GM19467 (cell line): ENCODE measurements at regions not wholly inside any gene's neighbourhood (a gene's known extent, or its start where the extent isn't known, plus 50 kb on each side); places are given as distances from the start of the nearest gene placed in this dataset.

Experiments
- ATAC-seq: cut with Tn5 transposase; IDR thresholded peaks from one replicate; pipeline ENCODE4 v1.9.1; 2021; ENCODE audit warnings: mild to moderate bottlenecking, moderate library complexity; ENCODE audit not compliant: unreplicated experiment

DNA sequence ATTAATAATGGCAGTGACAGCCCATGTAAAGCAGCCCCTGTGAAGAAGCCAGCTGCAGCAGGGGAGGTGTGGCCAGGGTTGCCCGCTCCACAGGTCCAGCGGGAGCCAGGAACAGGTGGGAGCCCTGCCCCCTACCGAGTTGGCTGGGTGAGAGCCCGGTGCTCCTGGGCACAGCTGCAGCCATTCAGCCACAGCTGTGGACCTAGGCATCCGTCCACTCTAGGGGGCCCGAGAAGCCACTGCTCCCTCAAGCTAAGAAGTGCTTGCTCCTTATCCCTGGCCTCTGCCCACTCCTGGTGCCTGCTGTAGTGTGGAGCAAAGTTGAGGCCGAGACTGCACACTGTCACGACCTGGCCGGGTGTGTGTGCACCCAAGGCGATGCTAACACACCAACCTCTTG is 1469.0 kb downstream of the PCDH7 start:
- no peak for ATAC-seq

DNA sequence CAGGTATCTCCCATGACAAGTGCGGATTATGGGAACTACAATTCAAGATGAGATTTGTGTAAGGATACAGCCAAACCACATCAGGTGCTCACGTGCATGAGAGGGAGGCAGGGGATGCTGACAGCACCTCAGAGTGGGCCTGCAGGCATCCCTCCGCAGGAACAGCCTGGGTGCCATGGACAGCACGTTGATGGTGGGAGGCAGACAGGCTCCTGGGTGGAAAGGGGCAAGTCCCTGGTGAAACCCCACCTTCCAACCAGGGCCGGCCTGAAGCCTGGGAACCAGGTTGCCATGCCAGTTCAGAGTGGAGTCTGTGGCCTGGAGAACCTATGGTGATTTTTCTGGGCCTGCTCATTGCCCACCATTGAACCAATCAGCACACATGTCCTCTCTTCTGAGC is 1469.6 kb downstream of the PCDH7 start:
- no peak for ATAC-seq

DNA sequence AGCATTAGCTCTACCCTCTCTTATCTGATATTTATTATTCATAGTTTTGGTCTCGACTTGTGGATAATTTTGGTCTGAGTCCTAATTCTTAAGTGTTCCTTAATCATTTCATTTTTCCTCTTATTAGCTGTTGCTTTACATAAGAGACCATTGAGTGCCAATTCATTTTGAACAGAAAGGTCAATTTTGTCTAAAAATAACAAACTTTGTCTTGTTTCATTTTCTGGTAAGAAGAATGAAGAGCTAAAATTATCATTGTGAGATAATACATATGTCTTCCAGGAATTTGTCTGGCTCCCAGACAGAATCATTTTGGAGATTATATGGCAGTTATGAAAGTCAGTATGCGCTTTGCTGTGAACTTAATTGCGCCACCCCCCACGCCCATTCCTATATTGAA is 1471.8 kb downstream of the PCDH7 start:
- ATAC-seq: no peak

DNA sequence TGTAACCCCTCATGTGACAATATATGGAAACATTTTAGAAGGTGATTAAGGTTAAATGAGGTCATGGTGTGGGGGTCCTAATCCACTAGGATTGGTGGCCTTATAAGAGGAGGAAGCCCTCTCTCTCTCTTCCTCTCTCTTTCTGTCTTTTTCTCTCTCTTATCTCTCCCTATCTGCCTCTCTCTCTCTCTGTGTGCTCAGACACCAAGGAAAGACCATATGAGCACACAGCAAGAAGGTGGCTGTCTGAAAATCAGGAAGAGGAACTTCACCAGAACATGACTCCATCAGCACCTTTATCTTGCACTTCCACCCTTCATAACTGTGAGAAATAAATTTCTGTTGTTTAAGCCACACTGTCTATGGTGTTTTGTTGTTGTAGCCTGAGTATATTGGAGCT is 1472.2 kb downstream of the PCDH7 start:
- no peak for ATAC-seq

DNA sequence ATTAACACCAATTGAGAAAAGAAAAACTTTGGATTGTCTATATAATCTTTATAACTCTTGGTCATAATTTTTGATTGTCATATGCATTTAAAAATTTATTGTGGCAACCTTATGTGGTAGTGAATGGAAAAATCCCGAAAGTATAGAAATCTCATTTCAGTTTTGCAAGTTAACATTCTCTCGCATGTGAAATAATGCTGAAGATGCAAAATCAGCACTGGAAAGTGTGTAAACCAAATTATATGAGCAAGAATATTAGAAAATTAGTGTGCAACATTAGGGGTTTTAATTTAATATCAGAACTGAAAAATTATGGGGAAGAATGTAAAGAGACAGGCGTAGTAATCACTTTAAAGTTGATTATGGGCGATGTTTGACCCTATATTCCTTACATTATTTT is 1472.8 kb downstream of the PCDH7 start:
- ATAC-seq: no peak

DNA sequence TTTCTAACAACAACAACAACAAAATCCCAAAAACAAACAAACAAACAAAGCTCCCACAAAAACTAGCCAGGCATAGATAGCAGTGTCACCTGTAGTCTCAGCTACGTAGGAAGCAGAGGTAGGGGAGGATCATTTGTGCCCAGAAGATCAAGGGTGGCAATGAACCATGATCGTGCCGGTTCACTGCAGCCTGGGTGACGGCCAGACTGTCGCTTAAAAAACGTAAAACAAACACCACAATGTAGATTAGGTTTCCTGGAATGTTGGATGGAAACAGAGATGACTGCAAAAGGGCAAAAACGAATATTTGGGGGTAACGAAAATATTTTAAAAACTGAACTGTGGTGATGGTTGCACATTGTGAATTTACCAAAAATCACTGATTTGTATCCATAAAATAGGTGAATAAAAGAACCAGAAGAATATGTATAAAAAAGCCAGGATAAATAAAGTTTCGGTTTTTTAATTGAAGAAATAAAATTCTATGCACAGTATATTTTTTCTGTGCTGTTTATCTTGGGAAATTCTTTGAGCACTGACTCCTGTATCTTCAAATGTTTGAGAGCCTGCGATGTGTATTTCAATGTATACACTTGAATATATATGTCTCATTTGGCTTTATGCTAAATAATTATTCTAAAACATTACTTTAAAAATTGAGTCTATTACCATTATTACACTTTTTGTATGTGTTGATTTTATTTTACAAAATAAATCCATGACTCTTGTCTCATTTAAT is 1477.0 kb downstream of the PCDH7 start:
- ATAC-seq: no peak

DNA sequence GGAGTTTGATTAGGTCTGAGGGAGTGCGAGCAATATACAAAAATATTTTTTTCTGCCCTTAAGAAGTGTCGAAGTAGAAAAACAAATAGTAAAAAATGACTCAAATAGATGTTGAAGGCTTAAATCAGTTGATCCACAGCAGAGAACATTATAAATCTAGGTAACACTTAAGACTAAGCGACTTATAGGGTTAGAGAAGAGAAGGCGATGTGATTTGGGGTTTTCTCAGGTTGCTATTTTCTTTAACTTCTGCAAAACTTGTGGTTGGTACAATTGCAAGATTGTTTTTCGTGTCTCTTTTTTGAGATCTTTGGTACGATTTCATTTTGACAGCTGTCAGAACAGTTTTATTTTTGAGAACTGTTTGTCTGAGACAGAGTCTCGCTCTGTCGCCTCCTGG is 1479.5 kb downstream of the PCDH7 start:
- ATAC-seq: no peak

DNA sequence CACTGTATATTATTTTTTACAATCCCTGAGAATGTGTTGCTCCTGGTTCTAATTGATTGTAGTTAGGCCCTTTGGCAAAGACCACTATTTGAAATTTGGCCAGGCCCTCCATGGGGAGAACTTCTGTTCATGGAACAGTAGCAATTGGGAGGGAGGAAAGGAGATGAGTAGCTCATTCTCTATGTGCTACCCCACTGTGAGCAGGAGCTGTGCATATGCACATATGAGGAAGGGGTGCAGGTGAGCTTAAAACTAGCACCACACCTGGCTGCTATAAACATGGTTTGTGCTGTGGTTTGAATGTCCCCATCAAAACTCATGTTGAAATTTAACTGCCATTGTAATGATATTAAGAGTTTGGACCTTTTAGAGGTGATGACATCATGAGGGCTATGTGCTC is 1483.2 kb downstream of the PCDH7 start:
- no peak for ATAC-seq

DNA sequence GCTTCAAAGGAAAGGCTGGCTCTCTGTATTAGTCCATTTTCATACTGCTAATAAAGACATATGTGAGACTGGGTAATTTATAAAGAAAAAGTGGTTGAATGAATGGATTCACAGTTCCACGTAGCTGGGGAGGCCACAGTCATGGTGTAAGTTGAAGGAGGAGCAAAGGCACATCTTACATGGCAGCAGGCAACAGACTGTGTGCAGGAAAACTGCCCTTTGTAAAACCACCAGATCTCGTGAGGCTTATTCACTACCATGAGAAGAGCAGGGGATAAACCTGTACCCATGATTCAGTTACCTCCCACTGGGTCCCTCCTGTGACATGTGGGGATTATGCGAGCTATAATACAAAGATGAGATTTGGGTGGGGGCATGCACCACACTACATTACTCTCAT is 1486.6 kb downstream of the PCDH7 start:
- ATAC-seq: no peak

DNA sequence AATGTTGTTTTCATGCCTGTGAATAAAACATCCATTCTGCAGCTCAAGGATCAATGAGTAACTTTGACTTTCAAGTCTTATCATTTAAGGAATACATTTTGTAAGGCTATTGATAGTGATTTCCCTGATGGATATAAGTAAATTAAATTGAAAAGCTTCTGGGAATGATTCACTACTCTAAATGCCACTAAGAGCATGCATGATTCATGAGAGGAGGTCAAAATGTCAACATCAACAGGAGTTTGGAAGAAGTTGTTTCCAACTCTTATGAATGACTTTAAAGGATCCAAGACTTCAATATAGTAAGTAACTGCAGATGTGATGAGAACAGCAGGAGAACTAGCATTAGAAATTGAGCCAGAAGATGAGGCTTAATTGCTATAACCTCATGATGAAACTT is 1487.3 kb downstream of the PCDH7 start:
- no peak for ATAC-seq

DNA sequence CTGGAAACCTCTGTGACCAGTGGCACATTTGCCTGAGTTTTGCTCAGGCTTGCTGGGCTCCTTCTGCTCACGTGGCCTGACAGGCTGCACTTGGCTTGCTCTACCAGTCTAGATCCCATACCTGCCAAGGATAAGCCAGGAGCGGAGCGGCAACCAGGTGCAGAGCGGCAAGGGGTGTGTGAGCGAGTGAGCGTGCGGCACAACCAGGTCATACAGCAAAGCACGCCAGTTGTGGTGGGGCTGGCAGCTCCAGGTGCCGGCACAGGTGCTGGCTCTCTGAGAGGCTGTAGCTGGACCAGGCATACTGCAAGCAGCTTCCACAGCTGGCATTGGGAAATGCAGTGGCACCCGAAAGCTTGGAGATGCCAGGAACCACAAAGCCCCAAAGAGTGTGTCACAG is 1495.1 kb downstream of the PCDH7 start:
- no peak for ATAC-seq

DNA sequence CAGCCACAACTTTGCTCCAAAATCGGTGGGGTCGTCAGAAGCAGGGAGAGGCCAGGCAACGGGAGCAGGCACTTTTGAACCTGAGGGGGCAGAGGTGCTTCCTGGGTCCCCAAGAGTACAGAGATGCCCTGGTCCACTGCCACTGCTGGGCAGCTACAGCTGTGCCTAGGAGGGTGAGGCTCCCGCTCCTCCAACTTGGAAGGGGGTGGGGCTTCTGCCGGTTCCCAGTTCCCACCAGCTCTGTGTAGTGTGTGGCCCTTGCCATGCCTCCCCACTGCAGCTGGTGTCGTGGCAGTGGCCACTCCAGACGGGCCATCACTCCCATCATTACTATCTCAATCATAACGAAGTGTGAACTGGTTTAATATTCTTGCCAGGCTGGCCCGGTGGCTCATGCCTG is 1496.3 kb downstream of the PCDH7 start:
- ATAC-seq: no peak

DNA sequence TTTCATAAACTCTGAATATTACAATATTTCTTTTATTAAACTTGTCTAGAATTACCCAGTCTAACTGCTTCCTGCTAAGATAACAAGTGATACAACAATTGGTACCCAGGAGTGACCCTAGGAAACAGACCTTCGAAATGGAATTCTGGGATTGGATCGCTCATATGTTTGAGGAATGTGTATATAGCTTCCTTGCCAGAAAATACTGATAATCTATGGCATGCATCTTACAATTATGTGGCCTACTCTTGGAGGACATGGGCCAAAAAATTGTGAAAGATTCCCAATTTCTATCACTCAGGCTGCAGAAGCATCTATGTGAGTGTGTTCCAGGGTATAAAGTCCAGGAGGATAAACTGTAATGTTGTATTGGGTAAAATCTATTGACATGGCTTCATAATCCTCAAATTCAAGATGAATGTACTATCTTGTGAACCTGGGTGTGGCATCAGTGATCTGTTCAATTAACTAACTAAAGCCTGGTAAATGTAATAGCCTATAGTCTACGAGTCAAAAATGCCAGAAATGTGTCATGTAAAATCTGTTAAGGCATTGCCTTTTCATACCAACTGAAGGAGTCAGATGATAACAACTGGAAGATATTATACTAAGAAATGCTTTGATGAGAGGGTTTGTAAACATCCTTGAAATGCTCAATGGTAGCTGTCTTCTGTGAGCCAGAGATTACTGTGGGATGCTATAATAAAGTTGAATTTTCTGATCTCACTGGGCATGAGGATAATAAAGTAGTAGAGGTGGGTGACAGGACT is 1499.3 kb downstream of the PCDH7 start:
- ATAC-seq: no peak

DNA sequence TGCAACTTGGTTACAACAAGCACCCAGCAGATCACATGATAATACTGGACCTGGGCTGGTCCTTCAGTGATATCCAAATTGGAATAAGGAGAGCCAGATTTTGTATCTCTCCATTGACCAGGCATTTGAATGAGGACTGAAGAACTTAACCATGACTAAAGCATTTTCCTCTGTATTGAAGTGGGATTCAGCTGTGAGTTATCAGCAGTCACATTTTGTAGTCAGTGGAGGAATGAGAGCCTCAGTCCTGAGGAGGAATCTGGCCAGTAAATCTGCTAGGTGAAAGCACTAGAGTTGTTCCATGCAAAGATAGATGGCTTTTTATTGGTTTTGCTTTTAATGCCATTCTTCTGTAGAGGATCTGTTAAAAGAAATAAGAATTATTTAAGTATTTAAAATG is 1506.0 kb downstream of the PCDH7 start:
- ATAC-seq: no peak

DNA sequence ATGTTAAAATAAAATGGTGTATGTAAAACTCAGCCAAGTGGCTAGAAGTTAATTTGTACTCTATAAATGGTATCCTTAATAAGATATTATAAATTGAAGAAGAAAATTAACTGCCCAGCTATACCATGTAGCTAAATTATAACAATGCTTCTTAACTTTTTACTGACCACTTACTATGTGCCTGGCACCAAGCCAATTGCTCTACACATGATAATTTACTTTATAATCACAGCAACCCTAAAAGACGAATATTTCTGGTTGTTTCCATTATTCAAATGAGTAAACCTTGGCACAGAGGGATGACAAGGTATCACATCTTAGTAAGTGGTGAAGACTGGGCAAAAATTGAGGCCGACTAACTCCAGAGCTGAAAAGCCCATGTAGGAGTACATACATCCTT is 1506.6 kb downstream of the PCDH7 start:
- ATAC-seq: no peak

DNA sequence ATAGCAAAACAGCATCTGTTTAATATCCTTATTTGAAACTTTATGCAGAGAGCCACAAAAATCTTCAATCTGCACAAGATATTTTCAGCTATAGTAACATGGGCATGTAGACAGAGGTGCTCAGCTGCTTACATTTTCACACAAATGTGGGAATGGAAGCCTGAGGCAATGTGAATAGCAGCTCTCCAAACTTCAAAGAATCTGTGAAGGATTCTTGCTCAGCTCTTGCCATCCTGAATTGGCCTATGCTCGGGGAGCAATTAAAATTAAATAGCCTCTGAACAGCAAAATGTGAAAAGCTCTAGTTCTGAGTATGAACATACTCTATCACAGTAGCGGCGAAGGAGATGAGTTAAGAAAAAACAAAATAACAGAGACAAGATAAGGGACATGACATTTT is 1523.8 kb downstream of the PCDH7 start:
- ATAC-seq: no peak

DNA sequence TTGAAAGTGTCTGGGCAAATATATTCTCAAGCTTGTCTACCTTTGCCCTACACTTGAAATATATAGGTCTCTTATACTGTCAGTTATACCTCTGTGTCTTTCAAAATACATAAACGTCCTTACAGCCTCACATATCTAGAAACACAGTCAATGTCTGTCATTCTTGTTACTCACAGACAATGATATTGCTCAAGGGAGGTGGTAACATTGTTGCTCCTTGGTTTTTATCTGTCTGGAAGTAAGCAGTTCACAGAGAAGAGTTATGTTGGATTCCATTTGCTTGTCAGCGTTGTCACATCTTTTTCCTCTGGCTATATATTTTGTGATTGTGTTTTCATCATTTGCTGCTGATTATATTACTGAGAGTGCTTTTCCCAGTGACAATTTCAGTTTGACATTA is 1528.9 kb downstream of the PCDH7 start:
- ATAC-seq: no peak

DNA sequence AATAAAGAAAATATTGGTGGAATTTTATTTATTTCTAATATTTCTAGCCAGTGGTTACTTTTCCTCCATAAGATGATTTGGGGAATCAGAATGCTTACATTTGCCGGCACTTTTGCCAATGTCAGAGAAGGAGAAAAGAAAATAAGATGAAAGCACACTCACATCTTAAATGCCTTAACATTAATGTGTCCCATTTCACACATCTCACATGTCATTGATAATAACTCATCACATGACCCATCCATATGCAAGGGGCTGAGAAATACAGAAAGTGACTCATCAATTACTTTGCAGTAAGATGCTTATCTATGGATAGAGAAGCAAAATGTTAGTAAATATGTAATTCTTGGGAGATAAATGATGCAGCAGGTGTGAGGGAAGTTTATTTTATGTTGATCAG is 1531.0 kb downstream of the PCDH7 start:
- ATAC-seq: no peak

DNA sequence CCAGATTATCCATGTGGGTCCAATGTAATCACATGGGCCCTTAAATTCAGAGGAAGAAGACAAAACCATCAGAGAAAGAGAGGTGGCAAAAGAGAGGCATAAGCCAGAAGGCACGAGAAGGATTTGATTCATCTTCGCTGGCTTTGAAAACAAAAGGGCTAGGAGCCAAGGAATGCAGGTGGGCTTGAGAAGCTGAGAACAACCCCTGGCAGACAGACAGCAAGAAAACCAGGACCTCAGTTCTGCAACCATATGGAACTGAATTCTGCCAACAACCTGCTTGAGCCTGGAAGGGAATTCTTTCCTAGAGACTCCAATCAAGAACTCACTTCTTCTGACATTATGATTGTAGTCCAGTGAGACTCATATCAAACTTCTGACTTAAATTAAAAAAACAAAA is 1531.8 kb downstream of the PCDH7 start:
- ATAC-seq: no peak

DNA sequence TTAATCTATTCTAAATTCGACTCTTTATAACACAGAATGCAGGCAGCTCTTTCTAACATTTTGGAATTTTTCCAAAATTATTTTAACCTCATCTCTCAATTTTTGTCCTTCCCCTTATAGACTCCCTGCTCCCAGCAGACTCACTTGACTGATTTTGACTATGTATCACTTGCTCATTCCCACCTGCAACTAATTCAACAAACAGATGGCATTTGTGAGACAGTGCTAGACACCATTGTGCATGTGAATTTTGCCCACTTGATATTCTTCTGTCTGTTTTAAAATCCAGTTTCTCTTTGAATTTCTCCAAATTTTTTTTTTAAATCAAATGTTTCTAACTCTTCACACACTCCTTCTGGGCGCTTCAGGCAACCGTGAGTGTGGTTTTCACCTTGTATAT is 1534.0 kb downstream of the PCDH7 start:
- ATAC-seq: no peak

DNA sequence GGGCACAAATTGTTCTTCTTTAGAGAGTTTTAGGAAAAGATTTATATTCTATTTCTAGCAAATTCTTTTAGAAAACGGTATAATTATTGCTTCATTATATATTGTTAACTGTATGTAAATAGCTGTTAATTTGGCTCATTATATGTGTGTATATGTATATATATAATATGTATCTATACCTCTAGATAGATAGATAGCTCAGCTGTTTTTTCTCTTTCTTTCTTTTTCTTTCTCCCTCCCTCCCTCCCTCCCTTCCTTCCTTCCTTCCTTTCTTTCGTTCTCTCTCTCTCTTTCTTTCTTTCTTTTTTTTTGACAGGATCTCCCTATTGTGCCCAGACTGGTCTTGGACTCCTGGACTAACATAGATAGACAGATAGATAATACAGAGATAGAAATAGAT is 1538.8 kb downstream of the PCDH7 start:
- ATAC-seq: no peak

DNA sequence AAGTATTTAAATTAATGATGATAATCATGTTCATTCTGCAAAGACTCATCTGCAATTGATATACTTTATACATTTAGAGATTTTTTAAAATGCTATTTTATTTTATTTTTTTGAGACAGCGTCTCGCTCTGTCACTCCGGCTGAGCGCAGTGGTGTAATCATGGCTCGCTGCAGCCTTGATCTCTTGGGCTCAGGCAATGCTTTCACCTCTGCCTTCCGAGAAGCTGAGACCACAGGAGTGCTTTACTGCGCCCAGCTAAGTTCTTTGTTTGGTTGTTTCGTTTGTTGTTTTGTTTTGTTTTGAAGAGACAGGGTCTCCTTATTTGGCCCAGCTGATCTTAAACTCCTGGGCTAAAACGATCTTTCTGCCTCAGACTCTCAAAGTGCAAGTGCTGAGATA is 1541.0 kb downstream of the PCDH7 start:
- ATAC-seq: no peak

DNA sequence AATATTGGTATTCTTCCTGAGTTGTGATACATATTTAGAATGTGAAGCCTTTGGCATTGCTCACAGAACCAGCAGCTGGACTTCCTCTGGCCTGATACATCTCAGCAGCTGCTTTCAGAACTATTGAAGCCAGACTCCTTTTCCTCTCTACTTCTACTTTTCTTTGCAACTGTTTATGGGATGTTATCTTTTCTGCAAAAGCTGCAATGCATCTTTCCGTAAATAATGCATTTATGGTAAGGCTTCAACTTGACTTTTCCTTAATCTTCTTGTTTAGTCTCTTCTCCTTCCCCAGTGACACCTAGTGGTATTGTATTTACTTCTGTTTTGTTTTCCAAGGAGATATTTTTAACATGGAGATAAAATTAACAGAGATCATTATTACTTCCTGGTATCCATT is 1548.7 kb downstream of the PCDH7 start:
- no peak for ATAC-seq
